Activated T-helper 1 cell treated with Interleukin-2 at 50 U/mL for 16 hours (primary cell): ENCODE measurements at regions not wholly inside any gene's neighbourhood (a gene's known extent, or its start where the extent isn't known, plus 50 kb on each side); places are given as distances from the start of the nearest gene placed in this dataset.

ENCODE experiments used
- DNase-seq: peaks from one replicate; pipeline ENCODE4 v3.0.0-alpha.2; 2020; ENCODE audit warnings: low read depth

DNA sequence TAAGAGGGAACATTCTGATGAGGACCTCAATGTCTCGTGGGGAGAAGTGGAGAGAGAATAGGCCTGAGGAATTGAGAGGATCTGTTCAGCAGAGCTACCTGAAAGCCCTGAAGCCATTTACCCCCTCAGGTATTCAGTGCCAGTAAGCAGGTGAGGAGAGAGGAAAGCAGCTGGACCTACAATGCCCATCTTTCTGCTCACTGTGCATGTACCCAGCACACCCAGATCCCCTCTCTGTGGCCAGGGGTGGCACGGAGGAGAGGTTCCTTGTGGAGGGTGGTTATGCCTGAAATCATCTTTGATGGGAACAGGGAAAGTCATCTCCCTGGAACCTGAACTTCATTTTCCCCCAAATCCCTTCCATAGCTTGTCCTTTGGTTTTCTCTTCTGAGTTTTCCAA lies 277.8 kb upstream of the B3GAT1 start:
- no peak for DNase-seq

DNA sequence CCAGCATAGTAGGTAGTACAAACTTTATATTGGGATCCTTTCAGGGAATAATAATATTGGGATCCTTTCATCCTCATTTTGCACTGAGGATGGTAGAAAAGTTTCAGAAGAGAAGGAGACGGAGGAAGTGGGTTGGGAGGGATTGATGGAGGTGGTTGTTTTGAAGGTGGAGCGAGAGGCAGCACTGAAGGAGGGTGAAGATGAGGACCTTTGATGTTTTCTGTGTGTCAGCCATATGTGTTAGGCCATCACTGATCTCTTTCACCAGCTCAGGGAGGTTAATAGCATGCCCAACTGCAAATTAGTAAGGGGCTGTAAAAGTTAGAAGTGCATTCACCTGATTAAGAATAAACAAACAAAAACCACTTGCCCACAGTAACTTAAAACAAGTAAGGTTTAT lies 275.5 kb upstream of the B3GAT1 start:
- no peak for DNase-seq

DNA sequence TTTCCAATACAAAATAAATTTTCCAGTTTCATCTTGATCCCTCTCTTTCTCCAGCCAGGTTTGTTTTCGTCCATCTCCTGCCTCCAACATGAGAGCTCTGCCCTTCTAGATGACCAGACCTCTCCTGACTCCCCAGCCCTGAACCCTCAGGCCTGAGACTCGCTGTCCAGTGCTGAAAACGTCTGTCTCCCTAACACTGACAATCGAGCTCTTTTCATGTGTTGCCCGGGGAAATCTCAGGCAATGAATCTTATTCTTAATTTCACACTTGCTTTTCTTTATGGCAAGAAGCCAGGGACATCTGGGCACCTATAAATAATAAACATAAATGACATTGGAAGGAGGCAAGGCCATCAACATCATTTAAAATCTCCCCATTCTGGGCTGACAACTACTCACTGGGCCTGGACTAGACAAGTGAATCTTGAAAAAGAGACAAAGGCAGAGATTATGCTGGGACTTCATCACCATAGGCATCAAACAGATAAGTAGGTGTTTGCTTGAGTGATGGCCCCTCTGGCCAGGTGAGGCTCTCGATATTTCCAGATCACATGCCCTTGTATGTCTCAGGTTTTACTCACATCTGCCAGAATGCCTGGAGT lies 274.5 kb upstream of the B3GAT1 start:
- DNase-seq: no peak

DNA sequence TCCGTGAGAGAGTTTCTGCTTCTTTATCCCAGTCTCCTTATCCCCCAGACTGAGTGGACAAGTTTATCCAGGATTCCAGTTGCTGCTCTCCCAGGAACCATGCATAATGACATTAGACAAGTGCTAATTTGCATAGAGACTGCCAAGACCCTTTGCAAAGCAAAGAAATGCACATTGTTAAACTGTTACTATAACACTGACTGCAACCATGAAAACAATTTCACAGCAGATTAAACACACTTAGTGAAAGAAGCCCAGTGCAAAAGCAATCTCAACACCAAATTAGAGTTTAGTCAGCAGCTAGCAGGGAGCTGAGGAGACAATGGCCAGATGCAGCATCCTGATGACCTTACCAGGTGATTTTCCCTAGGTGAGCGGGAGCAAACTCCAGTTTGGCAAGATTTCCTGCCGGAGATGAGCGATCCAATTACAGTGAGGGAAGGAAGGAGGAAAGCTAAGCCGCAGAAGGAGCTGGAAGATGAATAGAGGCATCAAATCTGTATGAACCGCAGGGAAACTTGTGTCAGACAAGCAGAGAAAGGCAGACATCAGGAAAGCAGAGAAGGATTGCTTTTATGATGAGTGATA lies 273.8 kb upstream of the B3GAT1 start:
- DNase-seq: no peak

DNA sequence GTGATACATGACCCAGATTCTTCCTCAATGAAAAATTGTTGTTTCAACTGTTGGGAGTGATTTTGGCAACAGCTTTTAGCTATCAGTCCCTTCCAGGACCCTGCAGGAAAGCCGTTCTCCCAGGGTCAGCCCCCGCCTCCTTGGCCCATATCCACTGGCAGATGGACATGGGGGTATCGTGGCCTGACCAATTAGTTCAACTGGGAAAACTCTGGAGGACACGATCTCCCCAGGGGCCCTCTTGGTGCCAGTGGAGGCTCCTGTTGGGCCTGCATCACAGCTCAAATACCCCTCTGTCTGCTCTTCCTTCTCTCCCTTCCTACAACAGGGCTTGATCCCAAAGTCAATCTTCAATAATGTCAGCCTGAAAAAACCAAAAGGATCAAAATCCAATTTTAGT lies 272.5 kb upstream of the B3GAT1 start:
- DNase-seq: no peak

DNA sequence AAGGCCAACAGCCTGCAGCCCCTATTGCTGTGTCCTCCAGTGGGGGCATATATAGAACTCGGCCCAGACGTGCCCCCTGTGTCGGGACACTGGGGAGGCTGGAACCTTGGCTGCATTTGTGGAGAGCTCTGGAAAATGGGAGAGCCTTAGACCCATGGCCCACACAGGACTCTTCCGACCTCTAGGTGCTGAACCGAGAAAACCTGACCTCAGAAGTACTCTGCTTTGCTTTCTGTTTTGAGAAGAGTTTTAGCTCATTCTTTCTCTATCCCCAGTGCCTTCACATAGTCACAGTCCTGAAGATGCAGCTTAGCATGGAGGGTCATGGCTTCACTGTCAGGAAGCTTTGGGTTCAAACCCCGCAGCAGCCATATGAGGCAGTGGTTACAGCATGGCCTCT lies 271.8 kb upstream of the B3GAT1 start:
- DNase-seq: no peak

DNA sequence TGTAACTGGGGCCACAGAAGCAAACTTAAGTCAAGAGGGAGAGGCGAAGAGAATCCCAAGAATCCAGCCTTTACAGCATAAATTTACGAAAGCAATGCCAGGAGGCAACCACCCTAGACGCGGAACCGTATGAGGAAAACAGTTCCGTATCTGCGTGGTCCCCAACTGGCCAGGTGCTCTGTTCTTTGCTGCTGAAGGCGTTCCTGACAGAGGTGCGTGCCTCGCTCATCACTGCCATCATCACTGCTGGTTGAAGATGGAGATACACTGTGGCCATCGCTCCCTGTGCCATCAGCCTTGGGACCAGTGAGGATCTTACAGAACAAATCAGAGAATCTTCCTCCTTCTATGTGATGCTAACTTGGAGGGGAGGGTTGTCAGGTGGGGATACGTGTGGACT lies 270.5 kb upstream of the B3GAT1 start:
- no peak for DNase-seq

DNA sequence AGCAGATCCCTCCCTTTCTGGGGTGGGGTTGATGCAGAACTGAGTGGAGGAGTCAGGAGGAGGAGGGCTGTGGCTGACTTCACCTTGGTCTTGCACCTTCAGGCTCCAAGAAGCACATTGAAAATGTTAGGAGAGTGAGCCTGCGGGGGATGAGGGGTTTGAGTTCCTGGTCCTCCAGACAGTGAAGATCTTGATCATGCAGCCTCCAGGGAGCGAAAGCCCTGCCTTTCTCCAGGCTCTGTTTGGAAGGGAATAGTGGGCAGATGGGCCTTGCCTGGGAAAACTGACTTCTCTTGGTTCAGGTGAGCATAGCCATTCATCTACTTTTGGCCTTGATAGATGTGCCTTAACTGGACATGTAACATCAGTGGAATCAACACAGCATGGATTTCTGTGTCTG lies 267.6 kb upstream of the B3GAT1 start:
- no peak for DNase-seq

DNA sequence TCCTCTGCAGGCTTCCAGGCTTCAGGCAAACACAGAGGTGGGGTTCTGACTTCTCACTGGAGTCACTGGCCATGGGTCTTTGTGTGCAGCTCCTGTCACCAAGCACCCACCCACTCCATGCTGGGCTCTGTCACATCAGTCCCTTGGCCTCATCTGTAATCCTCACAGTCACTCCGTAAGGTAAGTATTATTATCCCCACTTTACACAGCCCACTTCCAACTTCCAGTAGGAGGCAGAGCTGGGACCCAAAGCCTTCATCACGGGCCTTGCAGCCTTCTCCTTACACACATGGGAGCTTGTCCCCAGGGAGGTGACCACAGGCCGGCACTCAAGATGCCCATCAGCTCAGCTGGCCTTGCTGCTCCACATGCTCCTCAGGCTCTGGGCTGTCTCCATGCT lies 266.7 kb upstream of the B3GAT1 start:
- no peak for DNase-seq

DNA sequence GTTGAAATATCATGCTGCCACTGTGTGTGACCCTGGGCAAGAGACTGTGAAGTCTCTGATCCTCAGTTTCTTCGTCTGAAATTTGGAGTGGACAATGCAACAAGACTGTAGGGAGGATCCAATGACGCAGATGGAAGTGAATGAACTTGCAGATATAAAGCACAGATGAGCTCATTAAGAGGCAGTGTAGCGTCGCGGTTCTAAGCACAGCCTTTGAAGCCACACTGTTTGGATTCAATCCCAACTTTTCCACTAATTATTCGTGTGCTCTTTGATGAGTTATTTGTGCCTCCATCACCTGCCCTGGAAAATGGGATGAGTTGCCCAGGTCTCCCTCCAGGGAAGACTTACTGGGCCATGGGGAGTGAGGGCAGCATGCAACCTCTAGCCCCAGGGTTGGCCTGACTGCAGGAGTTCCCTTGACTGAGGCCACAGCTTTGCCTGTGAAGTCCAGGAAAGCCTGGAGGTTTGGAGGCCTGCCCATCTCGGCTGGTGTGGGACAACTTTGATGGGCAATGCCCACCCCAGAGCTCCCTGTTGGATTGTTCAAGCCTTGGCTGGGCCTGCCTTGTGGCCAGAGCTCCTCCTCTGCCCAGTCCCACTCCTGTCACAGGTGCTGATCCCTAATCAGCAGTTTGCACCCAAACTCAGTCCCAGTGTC lies 266.0 kb upstream of the B3GAT1 start:
- no peak for DNase-seq

DNA sequence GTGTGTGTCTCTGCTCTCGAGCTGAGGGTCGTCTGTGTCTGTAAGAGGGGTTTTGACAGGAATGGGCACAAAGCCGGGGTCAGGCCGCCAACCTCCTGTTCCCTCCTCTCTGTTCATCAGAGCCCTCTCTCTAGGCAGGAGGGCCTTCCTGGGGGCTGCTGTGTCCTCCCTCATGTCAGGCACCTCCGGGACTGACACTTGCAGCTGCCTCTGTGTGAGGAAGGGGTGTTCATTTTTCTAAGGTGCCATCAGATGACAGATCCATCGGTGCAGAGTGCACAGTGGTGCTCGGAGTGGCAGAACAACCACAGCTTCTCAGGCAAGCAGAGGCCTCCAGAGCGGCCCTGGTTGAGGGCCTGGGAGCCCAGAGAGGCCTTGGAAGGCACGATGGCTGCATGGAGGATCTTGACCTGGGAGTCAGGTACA lies 265.4 kb upstream of the B3GAT1 start:
- no peak for DNase-seq

DNA sequence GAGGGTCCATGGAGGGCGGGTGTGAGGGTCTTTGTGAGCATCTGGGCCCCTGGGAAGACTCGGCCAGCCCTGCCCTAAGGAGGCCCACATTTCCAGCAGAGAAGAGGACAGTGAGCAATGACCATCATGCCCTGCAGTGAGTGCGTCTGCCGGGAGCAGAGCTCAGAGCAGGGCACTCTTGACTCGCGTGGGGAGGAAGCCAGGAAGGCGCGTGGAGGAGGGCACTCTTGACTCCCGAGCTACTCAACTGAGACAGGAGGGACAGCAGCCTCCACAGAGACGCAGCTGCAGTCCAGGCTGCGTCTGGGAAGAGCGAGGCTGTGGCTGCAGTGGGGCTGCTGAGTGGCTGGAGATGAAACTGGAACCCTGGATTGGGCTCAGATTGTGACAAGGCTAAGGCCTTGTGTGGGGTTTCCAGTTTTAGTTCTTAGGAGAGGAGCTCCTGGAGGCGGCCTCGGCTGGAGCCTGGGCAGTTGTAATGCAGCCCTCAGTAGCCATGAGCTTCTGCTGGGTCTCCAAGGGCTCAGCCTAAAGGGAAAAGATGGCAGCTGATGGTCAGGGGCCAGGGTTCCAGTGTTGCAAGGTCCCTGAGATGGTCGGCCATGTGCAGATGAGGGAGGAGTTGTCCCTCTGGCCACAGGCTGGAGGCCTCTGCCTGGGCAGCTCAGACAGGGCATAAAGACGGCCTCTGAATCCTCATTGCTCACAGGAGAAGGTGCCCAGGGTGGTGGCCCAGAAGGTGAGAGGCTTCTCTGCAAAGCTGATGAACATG lies 264.7 kb upstream of the B3GAT1 start:
- DNase-seq: no peak

DNA sequence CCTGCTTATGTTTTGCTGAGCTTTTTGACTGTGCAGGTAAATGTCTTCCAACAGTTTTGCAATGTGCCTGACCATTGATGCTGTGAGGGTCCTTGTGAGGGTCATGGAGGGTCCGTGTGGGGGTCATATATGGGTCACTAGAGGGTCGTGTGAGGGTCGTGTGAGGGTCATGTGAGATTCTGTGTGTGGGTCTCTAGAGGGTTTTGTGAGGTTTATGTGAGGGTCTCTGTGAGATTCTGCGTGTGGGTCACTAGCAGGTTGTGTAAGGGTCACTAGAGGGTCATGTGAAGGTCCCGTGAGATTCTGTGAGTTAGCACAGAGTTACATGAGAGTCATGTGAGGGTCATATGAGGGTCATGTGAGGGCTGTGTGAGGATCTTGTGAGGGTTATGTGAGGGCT lies 263.9 kb upstream of the B3GAT1 start:
- no peak for DNase-seq

DNA sequence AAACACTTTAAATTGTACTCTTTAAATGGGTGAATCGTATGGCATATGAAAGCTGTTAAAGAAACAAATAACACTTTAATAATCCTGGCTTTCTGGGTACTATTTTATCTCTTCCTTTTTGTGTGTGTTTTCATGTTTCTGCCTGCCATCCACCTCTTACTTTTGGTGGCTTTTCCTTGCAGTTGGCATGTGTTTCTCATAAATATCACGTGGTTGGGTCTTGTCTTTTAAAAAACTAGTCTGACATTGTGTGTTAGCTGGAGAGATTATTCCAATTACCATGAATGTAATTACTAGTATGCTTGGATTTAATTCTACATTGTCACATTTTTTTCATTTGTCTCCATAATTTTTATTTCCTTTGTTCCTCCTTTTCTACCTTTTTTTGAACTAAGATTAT lies 262.9 kb upstream of the B3GAT1 start:
- no peak for DNase-seq

DNA sequence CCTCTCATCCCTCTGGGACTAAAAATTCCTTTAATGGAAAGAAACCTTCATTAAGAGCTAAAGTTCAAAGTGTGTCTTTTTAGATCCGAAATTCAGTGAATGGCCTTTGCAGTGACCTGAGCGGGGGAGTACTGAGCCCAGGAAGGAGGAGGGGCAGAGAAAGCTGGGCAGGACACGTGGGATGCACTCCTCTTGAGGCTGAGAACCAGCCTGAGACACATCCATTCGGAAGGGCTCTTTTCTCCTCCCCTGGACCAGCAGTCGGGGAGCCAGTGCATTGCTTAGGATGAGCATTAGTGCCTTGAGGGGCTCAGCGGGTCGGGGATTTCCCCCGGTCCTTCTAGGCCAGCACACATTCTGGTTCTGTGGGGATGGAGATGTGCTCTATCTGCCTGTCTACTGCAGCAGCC lies 258.9 kb upstream of the B3GAT1 start:
- no peak for DNase-seq

DNA sequence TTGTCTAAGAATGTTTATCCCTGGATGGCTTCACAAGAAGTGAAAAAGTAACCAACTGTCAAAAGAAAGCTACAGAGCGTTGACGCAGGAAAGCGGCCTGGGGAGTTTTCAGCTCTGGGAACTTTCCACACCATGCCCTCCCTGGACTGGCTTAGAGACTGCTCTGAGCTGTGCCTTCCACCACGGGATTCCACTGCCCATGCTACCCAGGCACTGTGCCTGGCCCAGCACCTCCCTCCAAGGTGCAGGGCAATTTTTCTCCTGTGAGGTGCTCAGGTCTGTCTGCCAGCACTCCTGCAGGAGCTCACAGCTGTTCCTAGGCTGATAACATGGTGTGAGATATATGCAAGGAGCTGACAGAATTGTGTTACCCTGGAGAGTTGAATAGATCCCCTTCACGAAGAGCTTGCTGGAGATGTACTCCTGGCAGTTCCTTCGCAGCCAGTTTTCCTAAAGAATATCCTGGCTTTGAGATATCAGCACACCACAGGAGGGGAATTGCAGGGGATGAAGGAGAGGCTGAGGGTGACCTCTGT lies 258.3 kb upstream of the B3GAT1 start:
- no peak for DNase-seq

DNA sequence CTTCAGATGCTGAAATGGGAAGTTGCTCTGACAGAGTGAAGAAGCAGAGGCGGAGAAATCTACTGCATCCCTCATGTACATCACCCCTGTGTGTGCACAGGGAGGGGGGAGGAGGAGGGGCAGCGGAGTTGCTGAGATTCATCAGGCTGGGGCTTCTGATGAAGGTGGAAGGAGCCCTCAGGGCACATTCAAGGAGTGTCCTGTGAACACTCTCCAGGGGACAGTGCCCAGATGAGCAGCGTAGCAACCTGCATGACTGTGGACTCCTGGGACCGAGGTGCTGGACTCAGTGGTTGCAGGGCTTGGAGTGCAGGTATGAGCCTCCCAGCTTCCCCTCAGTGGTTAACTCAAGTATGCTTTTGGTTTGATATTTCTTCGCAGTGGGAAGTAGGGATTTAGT lies 257.8 kb upstream of the B3GAT1 start:
- no peak for DNase-seq

DNA sequence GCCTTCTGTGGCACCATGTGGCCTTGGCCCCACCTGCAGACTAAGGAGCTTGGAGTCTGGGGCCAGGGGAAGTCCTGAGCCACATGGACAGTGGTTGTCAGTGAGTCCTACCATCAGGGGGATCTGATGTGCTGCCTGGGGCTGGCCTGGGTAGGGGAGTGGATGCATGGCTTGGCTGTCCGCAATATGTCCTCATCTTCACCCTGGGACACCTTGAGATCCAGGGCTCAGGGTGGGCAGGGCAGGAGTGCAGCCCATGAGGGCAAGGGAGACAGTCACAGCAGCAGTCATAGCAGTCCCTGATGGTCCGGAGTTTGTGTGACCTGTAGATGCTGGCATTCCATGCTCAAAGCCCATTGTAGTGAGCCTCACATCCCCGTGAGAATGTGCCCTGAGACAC lies 256.8 kb upstream of the B3GAT1 start:
- DNase-seq: no peak

DNA sequence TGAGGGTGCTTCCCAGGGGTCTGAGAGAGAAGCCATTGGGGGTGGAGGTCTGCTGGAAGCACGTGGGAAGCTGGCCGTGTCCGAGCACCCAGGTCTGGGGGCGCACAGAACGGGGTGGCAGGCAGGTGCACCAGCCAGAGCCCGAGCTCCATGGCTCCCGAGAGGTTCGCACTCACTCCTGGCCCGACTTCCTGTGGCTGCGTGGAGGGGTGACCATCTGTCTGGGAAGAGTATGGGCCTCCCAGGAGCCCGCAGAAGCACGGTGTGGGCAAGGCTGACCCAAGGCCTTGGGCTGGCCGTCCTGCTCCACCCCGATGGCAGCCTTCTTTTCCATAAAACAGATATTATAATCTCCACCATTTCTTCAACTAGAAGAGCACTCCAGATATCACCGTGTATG lies 256.0 kb upstream of the B3GAT1 start:
- DNase-seq: no peak

DNA sequence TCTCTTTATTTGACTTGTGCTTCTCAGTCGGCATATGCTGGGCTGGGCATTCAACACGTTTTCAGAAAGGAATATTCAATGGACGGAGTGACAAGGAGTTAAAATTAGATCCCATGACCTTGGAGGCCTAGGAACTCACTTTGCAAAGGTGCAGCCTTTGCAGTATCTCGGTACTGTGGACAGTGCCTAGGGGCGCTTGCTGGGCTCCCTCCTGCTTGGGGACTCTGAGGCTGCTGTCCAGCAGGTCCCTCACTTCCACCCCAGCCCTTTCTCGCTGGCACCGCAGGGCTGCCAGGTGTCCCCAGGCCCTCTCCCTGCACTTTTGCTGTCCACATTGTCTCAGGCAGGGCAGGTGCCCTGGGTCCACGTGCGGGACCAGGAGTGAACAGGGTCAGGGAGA lies 255.5 kb upstream of the B3GAT1 start:
- DNase-seq: no peak

DNA sequence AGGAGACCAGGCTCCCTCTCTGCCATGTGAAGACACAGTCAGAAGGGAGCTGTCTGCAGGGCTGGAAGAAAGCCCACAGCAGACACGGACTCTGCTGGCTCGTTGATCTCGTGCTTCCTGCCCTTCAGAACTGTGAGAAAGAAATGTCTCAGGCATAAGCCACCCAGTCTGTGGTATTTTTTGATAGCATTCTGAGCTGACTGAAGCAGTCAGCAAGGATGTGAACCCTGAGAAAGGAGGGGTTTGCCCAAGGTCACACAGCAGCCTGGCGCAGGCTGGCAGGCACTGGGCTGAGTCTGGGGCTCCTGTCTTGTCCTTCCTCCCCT lies 255.1 kb upstream of the B3GAT1 start:
- no peak for DNase-seq

DNA sequence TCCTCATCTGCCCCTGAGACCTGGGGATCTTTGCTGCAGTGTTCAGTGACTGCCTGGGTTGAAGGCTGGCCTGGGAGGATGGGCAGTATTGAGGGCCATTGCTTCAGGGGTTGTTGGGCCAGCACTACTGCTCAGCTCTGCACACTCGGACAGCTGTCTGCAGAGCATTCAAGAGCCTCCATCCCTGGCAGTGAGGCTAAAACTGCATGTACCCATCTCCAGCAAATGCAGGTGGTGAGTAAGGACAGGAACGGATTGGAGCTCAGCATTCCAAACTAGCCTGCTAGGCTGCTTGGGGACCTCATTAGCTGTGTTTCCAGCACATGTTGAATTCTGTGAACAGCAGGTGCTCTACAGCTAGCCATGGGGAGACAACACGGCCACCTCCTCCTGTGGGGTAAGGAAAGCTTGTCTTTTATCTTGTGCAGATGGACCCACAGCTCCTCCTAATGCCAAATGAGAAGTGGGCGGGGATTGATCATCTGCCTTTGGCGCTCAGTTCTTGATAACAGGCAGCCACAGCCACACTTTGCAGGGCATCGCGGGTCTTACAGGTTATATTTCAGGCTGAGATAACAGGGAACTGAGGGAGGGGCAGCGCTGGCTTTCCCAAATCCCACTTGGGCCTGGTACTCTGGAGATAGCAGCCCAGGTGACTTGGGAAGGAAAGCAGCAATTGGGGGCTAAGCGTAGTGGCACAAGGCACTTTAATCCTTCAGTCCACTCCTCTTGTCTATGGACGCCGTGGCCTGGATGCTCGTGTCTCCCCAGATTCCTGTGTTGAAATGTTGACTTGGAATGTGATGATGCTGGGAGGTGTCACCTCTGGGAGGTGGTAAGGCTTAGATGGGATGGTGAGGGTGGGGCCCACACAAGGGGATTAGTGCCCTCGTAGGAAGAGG lies 254.5 kb upstream of the B3GAT1 start:
- no peak for DNase-seq
